ENCODE measurements at regions not wholly inside any gene's neighbourhood (a gene's known extent, or its start where the extent isn't known, plus 50 kb on each side); places are given as distances from the start of the nearest gene placed in this dataset.

DNA sequence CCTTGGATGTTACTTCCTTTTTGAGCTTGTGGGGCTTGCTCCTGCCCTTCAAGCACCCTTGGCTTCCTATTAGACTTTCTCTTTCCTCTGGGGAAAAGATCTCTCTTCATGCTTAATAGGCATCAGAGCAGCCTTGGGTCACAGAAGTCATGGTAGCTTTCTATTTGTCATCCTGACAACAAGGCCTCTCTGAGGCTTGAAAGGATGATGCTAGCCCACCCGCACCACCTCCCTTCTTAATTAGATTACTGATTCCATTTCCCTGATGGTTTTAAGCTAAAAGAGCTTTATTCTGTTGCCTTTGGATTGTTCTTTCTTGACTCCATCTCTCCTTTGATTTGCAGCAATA is 435.5 kb upstream of the TPM1 start:
- in situ Hi-C loops (cut with MboI; ENCODE audit: low pct_unique_long_range_greater_than_20kb, low sequenced_read_pairs) = no loop called here

DNA sequence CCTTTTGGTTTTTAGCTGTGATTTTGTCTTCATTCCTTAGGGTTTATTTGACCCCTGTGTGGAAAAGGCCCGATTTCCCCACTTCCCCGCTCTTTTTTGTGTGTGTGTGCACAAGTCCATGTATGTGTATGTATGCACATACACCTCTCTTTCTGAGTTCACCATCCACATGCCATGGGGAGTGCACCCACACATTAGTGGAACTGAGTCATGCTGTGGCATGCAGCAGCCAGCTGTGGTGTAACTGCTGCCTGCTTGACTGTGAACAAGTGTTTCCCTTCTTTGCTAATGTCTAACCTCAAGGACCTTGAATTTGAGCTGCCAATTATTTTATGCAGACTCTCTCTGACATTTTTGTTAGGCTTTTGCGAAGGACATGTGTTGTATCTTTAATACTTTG is 434.9 kb upstream of the TPM1 start:
- in situ Hi-C loops (cut with MboI; ENCODE audit: low pct_unique_long_range_greater_than_20kb, low sequenced_read_pairs) = no loop called here
- no peak for DNase-seq

More for the DNA sequence above, 435.5 kb upstream of the TPM1 start:
- DNase-seq = no peak

GRCh38 chr15:62608369-62608768 is 434.2 kb upstream of the TPM1 start:
- in situ Hi-C loops (cut with MboI; ENCODE audit: low pct_unique_long_range_greater_than_20kb, low sequenced_read_pairs) = no loop called here
- DNase-seq = no peak

DNA sequence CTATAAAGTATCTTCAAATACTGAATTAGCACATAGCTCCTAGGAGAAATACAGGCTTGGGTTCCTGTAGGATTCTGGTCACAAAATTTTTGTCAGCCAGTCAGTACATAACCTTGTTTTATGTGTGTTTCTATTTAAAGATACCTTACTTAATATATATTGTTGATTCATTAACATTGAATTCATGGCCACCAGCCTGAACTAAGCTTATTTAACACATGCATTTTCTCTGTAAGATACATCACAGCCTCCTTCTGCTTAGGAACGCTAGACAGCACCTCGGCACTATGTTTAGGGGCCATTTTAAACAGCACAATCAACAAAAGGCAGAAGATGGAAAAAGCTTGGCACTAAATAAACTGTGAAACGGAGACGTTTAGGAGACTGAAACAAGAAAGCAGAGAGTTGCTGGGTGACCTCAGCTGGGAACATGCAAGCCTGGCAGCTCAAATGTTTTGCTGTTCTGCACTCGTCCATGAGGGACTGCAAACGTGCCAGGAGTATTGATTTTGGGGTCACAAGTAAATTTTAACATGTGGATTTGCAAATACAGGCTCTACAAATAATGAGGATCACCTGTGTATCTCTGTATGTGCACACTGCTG is 432.2 kb upstream of the TPM1 start:
- no peak for DNase-seq
- in situ Hi-C loops (cut with MboI; ENCODE audit: low pct_unique_long_range_greater_than_20kb, low sequenced_read_pairs) = no loop called here

- in situ Hi-C loops (cut with MboI; ENCODE audit: low pct_unique_long_range_greater_than_20kb, low sequenced_read_pairs) = no loop called here
- DNase-seq = no peak
Measured at GRCh38 chr15:62611002-62611401, 431.5 kb upstream of the TPM1 start.

GRCh38 chr15:62612183-62612733 is 430.3 kb upstream of the TPM1 start:
- in situ Hi-C loops (cut with MboI; ENCODE audit: low pct_unique_long_range_greater_than_20kb, low sequenced_read_pairs) = no loop called here
- no peak for DNase-seq

DNA sequence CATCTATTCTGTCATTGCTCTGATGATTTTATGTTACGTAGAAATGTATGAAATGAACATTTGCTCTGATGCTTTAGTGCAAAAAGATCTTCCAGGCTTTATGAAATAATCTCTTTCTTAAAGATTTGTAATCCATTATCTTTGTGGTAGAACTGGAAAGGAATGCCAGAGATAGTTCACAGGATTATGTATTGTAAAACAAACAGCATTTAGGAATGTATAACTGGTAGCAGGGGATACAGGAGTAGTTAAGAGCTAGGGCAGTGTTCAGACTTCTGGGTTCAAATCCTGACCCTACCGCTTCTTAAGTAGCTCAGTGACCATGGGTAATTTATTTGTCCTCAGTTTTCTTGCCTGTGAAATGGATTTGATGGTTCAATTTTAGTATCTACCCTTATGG is 429.8 kb upstream of the TPM1 start:
- in situ Hi-C loops (cut with MboI; ENCODE audit: low pct_unique_long_range_greater_than_20kb, low sequenced_read_pairs) = no loop called here
- DNase-seq = no peak

DNA sequence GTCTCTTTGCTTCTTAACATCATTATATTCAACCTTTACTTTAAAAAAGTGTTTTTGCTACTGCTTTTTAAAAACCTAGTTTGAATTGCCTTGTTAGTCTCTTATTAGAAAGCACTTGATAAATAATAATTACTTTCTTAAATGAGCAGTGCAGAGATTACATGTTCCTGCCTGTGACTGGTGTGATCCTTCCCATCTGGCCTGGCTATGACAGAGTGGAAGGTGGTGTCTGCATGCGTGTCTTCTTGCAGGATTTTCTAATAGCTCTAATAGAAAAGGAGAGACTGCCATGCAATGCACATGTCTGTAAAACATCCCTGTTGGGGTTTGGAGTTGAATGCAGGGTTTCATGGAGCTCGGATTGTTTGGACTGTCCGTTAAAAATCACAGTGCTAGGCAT is 425.8 kb upstream of the TPM1 start:
- in situ Hi-C loops (cut with MboI; ENCODE audit: low pct_unique_long_range_greater_than_20kb, low sequenced_read_pairs) = no loop called here
- DNase-seq = no peak

DNA sequence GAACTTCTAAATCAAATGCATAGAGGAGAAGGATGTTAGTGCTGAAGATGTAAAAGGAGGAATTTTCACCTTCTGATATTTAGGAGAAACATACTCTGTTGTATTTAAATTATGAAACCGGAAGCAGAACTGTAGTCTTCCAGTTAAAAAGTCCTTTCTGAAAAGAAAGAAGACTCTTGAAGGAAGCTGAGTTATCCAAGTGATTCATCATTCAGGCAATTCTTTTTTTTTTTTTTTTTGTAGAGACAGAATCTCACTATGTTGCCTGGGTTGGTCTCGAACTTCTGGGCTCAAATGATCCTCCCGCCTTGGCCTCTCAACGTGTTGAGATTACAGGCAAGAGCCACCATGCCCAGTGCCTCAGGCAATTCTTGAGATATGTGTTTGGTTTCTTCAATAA is 424.8 kb upstream of the TPM1 start:
- DNase-seq = no peak
- in situ Hi-C loops (cut with MboI; ENCODE audit: low pct_unique_long_range_greater_than_20kb, low sequenced_read_pairs) = no loop called here

DNA sequence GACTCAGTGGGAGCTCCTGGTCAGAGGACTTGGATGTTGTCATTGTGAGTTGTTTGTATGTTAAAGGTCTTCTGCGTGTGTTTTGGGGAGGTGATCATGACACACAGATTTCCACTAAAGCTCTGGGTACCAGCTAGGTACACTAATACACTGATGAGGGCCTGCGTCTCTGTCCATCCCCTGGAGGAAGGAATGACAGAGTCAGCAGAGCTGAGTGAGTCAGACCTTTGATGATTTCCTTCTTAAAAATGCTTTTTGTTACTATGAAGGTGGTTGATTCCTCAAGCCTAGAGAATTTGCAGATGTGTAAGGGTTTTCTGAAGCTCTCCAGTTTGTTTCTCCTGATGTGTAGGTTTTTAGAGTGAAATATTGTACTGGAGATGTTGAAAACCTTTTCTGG is 424.1 kb upstream of the TPM1 start:
- in situ Hi-C loops (cut with MboI; ENCODE audit: low pct_unique_long_range_greater_than_20kb, low sequenced_read_pairs) = no loop called here

DNA sequence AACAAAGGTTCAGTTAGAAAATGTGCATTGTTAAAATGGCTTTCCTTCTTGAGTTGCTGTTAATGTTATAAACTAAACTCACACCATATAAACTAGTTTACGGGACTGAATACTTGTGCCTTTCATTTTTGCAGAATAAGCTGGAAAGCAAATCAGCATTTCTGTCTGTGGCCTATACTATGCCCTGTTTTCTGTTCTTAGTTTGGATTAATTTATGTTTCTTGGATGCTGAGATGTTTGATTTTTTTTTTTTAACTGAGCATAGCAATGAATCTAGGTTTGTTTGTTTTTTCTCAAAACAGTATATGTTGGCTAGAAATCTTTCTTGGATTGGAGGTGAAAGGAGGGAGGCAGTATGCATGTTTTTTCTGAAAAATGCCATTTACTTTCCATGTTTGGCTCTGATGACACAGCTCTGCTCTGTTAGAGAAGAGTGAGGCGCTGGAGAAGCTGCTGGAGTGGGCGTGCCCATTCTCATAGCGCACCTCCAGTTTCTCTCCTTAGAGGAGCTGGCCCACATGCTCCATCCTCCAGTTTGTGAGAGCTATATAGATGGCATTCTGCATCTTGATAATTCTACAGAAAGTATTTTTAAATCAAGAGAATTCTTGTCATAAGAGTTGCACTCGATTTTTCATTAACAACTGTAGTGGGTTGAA is 423.6 kb upstream of the TPM1 start:
- no peak for DNase-seq
- in situ Hi-C loops (cut with MboI; ENCODE audit: low pct_unique_long_range_greater_than_20kb, low sequenced_read_pairs) = no loop called here

More for the DNA sequence above, 424.1 kb upstream of the TPM1 start:
- DNase-seq = no peak

- in situ Hi-C loops (cut with MboI; ENCODE audit: low pct_unique_long_range_greater_than_20kb, low sequenced_read_pairs) = no loop called here
- no peak for DNase-seq
Measured at GRCh38 chr15:62619526-62619925, 423.0 kb upstream of the TPM1 start.

DNA sequence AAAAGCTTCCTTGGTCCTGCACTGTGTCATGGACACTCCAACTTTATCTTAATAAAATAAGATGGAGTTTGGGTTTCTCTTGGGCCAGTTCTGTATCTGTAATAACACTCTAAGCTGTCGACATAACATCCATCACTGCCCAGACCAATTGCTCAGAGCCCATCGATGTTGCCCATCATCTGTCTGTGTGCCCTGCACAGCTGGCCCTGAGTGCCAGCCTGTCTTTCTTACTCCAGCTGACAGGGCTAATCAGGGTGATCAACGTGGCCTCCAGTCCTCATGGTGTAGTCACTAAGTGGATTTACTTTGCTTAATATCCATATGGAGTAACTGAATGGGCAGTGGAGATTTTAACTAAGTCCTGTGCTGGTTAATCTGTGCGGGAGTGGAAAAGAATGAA is 419.8 kb upstream of the TPM1 start:
- in situ Hi-C loops (cut with MboI; ENCODE audit: low pct_unique_long_range_greater_than_20kb, low sequenced_read_pairs) = no loop called here

GRCh38 chr15:62624547-62625378 is 417.8 kb upstream of the TPM1 start:
- in situ Hi-C loops (cut with MboI; ENCODE audit: low pct_unique_long_range_greater_than_20kb, low sequenced_read_pairs) = no loop called here
- DNase-seq = no peak

More for the DNA sequence above, 419.8 kb upstream of the TPM1 start:
- DNase-seq = no peak

GRCh38 chr15:62625429-62626033 is 417.0 kb upstream of the TPM1 start:
- in situ Hi-C loops (cut with MboI; ENCODE audit: low pct_unique_long_range_greater_than_20kb, low sequenced_read_pairs) = no loop called here
- DNase-seq = no peak

DNA sequence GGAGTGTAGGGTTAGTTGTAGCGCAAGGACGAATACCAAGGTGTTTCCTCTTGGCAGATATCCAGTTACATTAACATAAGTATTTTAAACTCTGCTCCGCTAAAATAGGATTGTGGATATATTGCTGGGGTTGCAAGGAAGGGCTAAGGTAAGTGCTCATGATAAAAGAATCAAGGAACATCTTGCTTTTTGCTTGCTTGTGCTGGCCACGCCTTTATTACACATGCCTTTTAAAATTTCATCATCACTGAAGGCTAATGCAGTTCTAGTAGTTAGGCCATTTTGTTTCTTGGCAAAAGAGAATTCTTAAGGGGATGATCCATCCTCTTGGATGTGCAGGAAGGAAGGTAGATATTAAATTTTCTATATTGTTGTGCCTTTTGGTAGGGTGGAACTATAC is 415.6 kb upstream of the TPM1 start:
- in situ Hi-C loops (cut with MboI; ENCODE audit: low pct_unique_long_range_greater_than_20kb, low sequenced_read_pairs) = no loop called here
- DNase-seq = no peak

DNA sequence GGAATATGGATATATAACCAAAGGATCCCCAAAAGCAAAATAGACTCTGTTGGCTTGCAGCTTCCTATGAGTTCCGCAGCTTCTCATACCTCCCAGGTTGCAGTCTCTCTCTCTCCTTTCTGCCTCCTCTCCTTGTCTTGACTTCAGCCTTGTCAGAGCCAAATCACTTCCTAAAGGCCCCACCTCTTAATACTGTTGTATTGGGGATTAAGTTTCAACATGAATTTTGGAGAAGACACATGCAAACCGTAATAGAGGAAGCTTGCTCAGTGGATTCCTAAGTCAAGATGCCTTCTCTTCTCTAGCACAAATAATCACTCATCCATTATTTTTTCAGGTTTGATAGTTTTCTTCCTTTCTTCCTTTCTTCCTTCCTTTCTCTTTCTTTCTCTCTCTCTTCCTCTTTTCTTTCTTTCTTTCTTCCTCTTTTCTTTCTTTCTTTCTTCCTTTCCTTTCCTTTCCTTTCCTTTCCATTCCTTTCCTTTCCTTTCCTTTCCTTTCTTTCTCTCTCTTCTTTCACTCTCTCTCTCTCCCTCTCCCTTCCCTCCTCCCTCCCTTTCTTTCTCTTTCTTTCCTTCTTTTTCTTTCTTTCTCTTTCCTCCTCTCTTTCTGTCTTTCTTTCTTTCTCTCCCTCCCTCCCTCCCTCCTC is 411.3 kb upstream of the TPM1 start:
- in situ Hi-C loops (cut with MboI; ENCODE audit: low pct_unique_long_range_greater_than_20kb, low sequenced_read_pairs) = no loop called here
- DNase-seq = no peak

GRCh38 chr15:62636823-62637573 is 405.5 kb upstream of the TPM1 start:
- in situ Hi-C loops (cut with MboI; ENCODE audit: low pct_unique_long_range_greater_than_20kb, low sequenced_read_pairs) = no loop called here
- no peak for DNase-seq

- DNase-seq = no peak
- in situ Hi-C loops (cut with MboI; ENCODE audit: low pct_unique_long_range_greater_than_20kb, low sequenced_read_pairs) = no loop called here
Measured at GRCh38 chr15:62637574-62637897, 405.0 kb upstream of the TPM1 start.

All from KBM-7 (cell line).